KBM-7 (cell line): ENCODE measurements at regions not wholly inside any gene's neighbourhood (a gene's known extent, or its start where the extent isn't known, plus 50 kb on each side); places are given as distances from the start of the nearest gene placed in this dataset.

Source experiments
- DNase-seq: peaks from one replicate; pipeline ENCODE4 v3.0.0-alpha.2; 2015
- in situ Hi-C: fragments of 300-500 bp; cut with MboI; formaldehyde crosslinking; loops from 2 replicates; pipeline ENCODE4 v1.14.3; 2020; ENCODE audit warnings: low sequenced_read_pairs, low pct_unique_long_range_greater_than_20kb, mixed read lengths

DNA sequence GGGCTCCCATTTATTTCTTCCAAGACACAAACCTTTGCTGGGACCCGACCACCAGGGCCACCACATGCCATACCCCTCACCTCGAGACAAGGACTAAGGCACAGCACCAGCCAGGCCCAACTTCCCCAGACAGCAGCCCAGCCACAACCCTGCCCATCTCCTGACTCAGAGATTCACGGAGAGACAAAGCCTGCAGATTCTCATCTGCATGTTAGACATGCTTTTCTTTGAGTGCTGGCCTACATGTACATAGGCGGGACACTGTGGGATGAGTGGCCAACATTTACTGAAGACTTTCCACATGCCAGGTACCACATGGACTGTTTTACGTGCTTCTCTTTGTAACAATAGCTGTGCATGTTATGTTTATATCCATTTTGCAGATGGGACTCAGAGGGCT, 221.3 kb upstream of the ZMIZ1 start:
- DNase-seq = no peak
- in situ Hi-C loops = no loop called here

DNA sequence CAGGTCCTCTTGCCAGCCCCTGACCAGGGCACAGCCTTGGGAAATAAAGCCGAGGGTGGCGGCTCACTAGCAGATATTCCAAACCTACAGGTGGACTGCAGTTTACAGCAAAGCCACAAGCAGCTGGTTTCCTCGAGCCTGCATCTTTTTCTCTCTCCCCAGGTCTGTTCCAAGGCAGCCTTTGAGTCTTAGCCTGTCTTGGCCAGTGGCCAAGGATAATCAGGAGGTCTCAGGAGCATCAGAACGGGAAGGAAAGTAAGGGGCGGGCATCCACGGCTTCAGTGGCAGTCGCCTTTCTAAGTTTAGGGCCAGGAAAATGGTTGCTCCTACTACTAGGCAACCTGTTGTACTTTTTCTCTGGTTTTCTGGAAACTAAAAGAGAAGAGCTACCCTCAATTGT, 219.7 kb upstream of the ZMIZ1 start:
- no peak for DNase-seq
- in situ Hi-C loops = no loop called here

DNA sequence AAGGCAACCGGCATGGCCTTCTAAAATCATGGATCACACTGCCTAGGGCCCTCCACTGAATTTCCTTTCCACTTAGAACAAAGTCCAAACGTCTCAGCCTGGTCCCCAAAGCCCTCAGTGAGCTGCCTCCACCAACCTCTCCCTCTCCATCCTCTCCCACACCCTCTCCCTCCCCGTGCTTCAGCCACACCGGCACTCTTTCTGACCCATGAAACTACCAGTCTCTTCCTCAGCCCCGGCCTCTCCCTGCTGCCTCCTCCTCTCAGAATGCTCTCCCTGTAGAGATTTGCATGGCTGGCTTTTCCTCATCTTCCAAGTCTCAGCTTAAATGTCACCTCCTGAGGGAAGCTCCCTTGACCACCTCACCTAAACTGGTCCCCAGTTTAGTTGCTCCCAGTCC, 219.0 kb upstream of the ZMIZ1 start:
- no peak for DNase-seq

DNA sequence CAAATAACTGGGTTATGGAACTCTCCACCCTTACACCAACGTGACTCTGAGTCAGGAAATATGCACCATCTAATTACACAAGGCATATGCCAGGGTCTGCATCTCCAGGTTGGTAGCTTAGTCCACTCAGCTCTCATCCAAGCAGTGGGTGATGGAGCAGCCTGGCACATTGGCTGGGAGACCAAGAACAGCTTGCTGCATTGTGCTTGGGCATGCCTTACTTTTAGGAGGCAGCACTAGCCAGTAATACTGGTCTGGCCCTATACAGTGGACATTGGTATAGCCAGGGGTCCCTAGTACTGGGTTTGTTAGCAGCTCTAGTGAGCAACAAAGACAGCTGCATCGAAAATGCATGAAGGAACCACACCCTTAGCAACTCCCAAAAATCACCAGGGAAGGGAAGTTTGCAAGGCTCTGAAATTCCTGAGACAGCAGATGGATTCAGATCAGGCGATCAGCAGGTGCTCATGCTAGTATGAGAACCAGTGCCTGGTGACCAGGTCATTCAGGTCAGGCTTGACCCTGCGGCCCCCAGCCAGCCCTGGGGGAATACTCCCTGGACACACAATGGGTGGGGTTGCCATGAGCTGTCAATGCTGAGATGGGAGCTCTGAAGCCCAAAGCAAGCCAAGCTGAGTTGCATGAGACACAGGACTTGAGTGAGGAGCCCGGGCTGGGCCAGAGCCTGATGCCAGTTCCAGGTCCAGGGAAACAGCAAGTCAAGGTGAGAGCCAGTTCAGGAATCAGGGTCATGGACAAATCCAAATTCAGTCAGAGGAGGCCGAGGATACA, 217.9 kb upstream of the ZMIZ1 start:
- DNase-seq = no peak
- in situ Hi-C loops = no loop called here

More for the DNA sequence above, 219.0 kb upstream of the ZMIZ1 start:
- in situ Hi-C loops = no loop called here

GRCh38 chr10:78851647-78852046, 217.1 kb upstream of the ZMIZ1 start:
- in situ Hi-C loops = no loop called here
- DNase-seq = no peak

- in situ Hi-C loops = no loop called here
- DNase-seq = peak; percentile 43
Observed at GRCh38 chr10:78852466-78853240, 216.1 kb upstream of the ZMIZ1 start.

DNA sequence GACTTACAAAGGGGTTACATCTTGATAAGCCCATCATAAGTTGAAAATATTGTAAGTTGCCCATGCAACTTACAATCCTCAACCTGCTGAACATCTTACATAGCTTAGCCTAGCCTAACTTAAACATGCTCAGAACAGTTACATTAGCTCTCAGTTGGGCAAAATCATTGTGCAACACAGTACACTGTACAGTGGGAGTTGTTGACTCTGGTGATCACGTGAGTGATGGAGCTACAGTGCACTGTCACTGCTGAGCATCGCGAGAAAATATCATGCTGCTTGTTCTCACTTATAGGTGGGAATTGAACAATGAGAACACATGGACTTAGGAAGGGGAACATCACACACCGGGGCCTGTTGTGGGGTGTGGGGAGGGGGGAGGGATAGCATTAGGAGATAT, 214.9 kb upstream of the ZMIZ1 start:
- in situ Hi-C loops = no loop called here
- DNase-seq = no peak

- no peak for DNase-seq
- in situ Hi-C loops = no loop called here
Observed at GRCh38 chr10:78856421-78856820, 212.3 kb upstream of the ZMIZ1 start.

GRCh38 chr10:78857193-78857592, 211.6 kb upstream of the ZMIZ1 start:
- DNase-seq = no peak
- in situ Hi-C loops = no loop called here

- DNase-seq = no peak
- in situ Hi-C loops = no loop called here
Observed at GRCh38 chr10:78859266-78859665, 209.5 kb upstream of the ZMIZ1 start.

DNA sequence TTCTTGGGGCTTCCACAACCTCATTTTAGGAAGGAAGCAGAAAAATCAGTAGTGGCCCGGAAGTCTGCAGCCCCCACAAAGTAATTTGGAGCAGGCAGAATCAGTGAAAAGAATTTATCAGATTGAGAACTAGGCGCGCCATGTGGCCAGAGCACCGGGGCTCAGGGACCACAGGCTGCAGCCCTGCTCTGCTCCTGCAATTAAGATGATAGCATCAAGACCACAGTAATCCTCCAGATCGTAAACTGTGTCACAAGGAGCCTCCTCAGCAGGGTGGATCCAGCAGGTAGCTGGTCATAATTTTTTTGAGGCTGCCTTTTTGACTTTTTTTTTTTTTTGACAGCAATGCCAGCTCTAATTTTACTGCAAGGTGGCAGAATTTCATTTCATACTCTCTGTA, 209.0 kb upstream of the ZMIZ1 start:
- DNase-seq = peak; percentile 16
- in situ Hi-C loops = no loop called here

- in situ Hi-C loops = no loop called here
- no peak for DNase-seq
Observed at GRCh38 chr10:78860260-78860914, 208.4 kb upstream of the ZMIZ1 start.

GRCh38 chr10:78861529-78862327, 207.0 kb upstream of the ZMIZ1 start:
- DNase-seq = no peak
- in situ Hi-C loops = no loop called here

DNA sequence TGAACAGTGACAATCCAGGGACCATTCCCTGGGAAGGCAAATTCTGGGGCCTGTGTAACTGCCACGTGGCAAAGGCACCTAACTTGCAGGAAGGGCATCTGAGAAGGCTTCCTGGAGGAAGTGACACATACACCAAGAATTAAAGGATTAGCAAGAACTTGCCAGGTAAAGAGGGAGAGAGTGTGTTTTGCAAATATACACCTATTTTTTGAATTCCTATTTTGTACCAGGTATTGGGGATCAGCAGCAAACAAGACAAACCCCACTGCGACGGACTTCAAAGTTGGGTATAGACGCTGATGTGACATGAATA, 206.5 kb upstream of the ZMIZ1 start:
- no peak for DNase-seq
- in situ Hi-C loops = no loop called here

GRCh38 chr10:78863140-78863905, 205.4 kb upstream of the ZMIZ1 start:
- in situ Hi-C loops = no loop called here
- DNase-seq = no peak

- DNase-seq = no peak
- in situ Hi-C loops = no loop called here
Observed at GRCh38 chr10:78863906-78864239, 204.9 kb upstream of the ZMIZ1 start.

DNA sequence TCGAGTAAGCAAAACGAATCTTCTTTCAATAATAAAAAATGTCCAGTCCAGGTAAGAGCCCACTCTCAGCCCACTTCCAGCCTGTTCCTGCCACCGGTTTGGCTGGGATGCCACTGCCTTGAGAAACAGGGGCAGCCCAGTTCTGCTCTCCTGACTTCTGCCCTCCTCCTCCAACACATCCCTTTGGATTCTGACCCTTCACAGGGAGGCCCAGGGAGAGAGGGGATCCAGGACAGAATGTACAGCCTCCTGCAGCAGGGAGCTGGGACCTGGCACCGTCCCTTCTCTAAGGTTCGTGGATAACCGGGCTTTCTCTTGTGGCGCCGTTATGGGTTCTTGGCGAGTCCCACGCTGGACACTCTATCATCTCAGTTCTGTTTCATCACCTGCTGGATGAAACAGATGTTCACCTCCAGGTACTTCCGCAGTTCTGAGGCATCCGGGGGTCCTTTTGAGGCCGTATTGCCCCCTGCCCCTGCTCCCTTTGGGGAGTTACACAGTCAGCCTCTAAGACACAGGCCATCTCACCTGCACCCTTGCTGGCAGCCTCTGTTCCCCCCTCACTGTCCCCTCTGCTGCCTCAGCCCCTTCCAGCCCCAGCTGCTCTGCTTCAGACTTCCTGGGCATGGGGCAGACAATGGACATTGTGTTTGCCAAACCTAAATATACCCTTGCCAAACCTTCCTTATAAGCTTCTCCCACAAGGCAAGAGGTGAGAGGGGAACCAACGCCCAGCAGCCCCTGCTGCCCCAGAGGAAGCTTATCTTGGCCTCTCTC, 203.8 kb upstream of the ZMIZ1 start:
- DNase-seq = no peak
- in situ Hi-C loops = no loop called here

- in situ Hi-C loops = no loop called here
- no peak for DNase-seq
Observed at GRCh38 chr10:78865538-78865875, 203.3 kb upstream of the ZMIZ1 start.
